COLO668 (cell line): ENCODE measurements at regions not wholly inside any gene's neighbourhood (a gene's known extent, or its start where the extent isn't known, plus 50 kb on each side); places are given as distances from the start of the nearest gene placed in this dataset.
"Not testable (repeated sequence)": the region's sequence is repeated elsewhere in the genome, so short reads cannot be mapped to it uniquely, and the experiment has no call there.

Experiments
- DNase-seq: peaks from one replicate; lab custom pipeline; 2025; ENCODE audit not compliant: unreplicated experiment; lab: John Stamatoyannopoulos, UW

DNA sequence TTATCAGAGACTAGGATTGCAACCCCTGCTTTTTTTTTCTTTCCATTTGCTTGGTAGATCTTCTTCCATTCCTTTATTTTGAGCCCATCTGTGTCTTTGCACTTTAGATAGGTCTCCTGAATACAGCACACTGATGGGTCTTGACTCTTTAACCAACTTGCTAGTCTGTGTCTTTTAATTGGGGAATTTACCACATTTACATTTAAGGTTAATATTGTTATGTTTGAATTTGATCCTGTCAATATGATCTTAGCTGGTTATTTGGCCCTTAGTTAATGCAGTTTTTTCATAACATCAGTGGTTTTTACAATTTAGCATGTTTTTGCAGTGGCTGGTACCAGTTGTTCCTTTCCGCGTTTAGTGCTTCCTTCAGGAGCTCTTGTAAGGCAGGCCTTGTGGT, 437.2 kb downstream of the ARL4A start:
- not testable (repeated sequence) for DNase-seq

DNA sequence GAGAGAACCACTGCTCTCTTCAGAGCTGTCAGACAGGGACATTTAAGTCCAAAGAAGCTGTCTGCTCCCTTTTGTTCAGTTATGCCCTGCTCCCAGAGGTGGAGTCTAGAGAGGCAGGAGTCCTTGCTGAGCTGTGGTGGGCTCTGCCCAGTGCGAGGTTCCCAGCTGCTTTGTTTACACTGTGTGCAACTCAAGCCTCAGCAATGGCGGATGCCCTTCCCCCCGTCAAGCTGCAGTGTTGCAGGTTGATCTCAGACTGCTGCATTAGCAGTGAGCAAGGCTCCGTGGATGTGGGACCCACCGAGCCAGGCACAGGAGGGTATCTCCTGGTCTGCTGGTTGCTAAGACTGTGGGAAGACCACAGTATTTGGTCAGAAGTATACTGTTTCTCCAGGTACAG, 438.9 kb downstream of the ARL4A start:
- DNase-seq = no peak

DNA sequence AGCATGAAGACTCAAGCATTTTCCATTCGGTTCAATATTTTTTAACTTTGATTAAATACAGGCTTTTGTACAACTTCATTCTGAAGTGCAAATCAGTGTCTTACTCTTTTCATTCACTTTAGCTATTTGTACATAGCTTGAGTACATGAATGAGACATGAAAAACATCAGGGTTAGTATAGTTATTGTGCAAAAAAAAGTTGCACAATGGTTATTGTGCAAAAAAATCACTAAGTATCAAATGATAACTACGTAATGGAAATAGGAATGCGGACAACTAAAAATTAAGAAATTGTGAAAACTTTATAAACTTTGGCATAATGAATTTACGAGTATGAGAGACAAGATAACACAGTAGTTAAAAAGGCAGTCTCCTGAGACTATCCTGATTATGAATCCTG, 442.9 kb downstream of the ARL4A start:
- no peak for DNase-seq

DNA sequence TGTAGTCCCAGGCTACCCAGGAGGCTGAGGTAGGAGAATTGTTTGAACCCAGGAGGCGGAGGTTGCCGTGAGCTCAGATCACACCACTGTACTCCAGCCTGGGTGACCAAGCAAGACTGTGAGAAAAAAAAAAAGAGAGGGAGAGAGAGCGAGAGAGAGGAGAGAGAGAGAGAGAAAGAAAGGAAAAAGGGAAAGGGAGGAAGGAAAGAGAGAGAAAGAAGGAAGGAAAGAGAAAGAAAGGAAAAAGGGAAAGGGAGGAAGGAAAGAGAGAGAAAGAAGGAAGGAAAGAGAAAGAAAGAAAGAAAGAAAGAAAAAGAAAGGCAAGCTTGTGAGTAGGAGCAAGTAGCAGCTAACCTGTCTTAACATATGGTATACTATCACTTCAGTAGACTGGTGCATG, 443.5 kb downstream of the ARL4A start:
- not testable (repeated sequence) for DNase-seq

DNA sequence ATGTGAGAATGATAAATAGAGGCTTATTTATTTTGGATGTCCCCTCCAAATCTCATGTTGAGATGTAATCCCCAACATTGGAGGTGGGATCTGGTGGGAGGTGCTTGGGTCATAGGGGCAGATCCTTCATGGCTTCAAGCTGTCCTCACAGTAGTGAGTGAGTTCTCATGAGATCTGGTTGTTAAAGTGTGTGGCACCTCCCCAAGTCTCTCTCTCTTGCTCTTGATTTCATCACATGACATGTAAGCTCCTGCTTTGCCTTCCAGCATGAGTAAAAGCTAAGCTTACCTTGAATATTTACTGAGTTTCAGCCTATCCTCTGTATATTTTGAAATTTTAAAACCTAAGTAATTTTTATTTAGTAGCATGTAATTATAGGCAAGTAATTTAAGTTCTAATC, 444.9 kb downstream of the ARL4A start:
- no peak for DNase-seq

DNA sequence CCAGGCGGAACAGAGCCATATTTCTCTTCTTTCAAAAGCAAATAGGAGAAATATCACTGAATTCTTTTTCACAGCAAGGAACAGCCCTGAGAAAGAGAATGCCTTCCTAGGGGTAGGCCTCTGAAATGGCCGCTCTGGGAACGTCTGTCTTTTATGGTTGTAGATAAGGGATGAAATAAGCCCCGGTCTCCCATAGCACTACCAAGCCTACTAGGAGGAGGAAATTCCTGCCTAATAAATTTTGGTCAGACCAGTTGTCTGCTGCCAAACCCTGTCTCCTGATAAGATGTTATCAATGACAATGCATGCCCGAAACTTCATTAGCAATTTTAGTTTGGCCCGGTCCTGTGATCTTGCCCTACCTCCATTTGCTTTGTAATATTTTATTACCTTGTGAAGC, 448.9 kb downstream of the ARL4A start:
- DNase-seq = not testable (repeated sequence)

DNA sequence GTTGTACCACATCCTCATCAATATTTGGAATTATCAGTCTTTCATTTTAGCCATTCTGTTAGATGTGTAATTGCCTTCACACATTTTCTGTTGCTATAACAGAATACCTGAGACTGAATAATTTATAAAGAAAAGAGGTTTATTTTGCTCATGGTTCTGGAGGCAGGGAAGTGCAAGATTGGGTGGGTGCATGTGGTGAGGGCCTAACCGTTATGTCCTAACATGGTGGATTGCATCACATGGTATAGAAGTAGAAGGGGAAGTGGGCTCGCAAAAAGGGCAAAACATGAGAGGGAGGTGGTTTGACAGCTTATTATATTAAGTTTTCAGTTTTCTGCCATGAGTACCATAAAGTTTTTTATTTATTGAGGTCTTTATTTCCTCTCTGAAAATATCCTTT, 452.0 kb downstream of the ARL4A start:
- no peak for DNase-seq

DNA sequence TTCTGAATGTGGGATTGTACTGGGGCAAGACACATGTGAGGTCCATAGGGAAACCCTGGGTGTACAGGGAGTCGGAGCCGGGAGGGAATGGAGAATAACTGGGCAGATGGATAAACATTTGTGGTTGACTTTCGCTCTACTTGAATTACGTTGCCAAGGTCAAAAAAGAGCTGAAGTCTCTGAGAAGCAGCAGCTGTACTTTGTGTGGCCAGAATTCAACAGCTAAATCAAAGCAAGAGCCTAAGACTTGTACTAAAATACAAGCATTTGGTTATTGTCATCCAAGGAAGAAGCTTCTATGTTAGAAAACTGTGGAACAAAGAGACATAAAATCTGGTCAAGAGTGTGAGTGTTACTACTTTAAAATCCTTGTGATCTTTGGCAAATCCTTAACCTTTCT, 457.2 kb downstream of the ARL4A start:
- no peak for DNase-seq

DNA sequence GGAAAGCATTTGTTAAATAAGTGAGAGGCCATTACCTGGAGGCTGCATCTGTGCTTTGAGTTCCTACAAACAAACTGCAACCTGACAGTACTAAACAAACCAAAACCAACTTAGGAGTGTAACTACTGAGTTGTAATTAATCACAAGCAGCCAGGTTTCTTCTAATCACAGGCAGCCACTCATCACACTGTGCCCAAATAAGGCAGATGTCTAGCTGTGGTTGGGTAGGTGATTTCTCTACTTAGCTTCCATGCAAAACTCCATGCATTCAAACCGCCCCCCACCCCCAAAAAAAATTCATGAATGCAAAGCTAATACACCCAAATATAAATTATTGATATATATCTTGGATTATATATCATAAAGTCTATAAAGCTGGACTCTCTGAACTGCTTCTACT, 461.1 kb downstream of the ARL4A start:
- no peak for DNase-seq

DNA sequence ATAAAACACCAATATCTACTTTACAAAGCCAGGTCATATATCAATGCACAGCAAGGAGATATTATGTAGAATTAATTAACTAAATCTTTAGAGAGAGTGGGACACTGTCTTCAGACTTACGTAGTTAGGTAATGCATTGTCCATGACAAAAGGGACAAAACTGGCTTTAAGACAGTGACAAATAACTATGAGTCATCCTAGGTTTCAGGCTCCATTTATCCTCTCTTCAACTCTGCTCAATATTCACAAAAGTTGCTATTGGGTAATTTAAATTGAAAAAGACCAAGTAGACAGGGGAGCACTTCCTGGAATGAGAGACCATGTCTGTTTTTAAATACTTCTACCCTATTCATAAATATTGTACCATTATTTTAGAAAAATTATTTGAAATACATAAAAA, 464.5 kb downstream of the ARL4A start:
- no peak for DNase-seq

DNA sequence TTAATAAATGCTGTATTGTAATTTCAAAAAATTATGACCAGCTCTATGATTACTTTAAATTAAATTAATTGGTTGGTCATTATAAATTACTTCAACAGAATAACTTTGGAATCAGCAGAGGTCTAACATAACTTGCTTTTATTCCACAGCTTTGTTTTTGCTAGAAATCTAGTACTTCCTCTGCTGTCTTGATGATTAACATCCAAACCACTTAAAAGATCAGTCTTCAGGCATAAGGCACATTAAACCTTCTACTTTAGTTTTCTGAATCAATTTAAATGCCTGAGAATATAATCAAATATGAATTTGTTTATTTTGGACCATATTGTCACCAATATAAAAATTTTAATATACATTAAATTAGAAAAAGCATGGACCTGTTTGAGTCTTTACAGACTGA, 465.3 kb downstream of the ARL4A start:
- DNase-seq = no peak

DNA sequence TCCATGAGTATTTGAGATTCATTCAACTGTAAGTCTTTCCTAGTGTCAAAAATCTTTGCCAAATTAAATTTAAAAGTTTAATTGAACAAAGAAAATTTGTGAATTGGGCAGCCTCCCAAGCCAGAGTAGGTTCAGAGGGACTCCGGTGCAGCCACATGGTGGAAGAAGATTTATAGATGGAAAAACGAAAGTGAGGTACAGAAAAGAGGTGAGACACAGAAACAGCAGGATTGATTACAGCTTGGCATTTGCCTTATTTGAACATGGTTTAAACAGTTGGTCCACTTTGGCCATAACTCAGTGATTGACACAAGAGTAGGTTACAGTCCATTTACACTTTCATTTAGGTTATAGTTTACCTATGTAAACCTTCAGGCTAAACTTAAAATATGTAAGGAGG, 465.8 kb downstream of the ARL4A start:
- no peak for DNase-seq

DNA sequence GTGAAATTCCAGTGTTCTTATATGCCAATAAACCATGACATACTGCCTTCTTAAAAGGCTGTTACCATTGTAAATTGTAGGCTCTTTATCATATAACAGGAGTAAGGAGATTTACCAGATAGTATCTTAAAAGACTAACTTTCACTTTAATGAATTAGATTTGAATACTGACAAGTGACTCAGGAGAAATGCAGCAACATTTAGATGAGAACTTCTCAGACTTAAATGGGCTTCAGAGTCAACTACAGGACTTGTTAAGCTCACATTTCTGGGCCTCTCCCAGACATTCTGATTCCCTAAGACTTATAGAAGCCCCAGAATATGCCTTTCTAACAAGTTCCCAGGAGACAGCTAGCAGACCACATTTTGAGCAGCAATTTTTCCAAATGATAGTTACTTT, 466.3 kb downstream of the ARL4A start:
- DNase-seq = no peak

DNA sequence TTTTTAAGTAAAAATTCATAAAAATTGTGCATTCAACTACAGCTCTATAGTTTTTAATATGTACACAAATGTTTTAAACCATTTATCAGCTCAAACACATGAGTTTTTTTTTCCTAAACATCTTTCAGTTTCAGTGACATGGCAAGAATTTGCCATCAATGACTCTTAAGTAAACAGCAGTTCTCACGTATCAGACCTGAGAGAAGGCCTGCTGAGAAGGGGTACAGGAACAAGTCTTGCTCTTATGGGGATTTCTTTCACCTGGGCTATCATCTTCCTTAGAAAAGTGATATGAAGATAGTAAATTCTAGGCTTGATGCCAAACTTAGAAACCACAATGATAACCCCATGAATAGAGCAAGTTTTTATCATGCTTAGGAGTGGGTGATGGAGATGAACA, 467.8 kb downstream of the ARL4A start:
- no peak for DNase-seq

DNA sequence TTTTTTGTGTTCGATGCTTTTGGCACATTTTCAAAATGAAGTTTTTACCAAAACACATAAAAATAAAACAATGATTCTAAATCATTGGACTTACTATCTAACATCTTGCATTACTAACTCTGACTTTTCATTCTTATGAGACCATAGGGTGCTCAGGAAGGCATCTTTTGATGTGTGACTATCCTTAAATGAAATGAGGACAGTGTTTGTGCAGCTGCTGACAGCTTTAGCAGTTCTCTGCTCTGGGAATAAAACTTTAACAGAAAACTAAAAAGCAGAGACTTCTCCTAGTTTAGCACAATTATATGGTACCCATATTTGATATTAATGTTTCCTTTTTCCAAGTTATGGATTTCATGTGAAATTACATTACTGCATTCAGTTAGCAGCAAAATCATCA, 471.6 kb downstream of the ARL4A start:
- no peak for DNase-seq

DNA sequence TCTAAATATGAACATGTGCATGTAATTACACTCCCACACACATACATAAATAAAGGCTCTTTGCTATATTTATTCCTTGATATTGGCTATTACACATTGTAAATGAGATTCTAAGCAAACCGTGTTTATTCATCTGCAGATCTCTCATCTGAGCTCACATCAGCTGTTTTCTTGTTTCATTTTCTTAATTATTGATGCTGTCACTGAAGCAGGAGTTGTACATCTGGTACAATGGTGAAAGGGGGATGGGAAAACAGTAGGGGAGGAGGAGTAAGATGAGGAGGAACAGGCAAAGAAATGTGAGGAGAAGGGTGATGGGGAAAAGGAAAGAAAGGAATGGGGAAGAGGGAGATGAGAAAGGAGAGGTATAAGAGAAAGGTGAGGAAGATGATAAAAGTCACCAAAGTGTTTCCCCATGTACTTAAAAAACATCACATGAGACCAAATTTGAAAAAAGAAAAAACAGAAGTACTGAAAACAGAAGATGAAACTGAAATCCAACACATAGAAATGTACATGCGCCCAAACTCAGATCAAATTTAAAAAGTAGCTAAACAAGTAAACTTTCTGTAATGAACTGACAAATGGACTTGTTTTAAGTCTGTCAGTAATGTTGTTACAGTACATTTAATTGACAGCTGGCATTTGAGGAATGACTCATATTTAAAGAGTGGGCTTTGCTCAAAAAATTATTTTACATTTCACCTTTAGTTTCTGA, 472.2 kb downstream of the ARL4A start:
- DNase-seq = no peak

DNA sequence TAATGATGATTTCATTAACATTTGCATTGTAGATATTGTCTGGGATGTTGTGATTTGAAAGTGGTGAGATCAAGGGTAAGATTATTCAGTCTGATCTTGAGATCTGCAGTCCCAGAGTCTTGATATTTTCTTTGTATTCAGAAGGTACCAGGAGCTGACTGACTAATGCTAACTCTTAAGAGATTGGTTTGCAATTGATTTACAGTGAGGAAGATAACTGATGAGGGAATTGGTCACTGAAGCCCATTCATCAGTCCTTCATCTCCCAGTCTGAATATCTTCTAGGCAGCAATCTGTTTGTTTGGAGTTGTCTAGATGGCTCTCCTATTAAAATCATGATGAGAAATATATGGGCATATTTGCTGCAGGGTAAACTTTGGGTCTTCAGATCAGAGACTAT, 473.7 kb downstream of the ARL4A start:
- no peak for DNase-seq

DNA sequence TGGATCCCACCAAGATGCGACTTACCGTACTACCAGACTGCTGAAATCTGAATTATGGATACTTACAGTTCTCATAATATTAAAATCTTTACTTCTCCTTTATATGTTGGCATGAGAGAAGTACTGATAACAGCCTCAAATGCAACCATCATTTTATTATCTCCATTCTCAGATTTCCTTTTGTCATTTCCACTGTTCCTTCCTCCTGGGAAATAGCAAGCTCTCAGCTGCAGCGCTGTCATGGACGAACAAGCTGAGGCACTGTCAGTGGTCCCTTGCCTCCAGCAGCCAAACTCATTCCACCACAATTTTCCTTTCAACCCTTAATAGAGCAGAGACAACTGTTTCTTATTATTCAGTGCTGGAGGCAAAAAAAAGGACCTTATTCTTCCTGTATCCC, 478.4 kb downstream of the ARL4A start:
- no peak for DNase-seq

DNA sequence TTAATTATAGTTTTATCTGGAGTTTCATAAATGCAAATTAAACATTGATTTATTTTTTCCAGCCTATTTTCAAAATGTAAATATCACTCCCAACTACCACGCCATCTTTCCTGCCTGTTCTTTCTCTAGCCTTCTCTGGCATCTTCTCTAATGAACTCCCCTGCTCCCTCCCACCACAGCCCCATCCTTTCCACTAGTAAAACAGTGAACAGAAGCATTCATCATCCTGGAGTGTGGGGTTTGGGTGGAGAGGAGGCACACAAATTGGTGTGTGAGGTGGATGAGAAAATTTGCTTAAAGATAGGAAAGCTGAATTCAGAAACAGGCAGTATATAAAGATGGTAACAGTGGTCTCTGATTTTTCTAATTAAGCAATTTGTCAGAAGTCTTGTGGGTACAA, 479.4 kb downstream of the ARL4A start:
- DNase-seq = no peak

DNA sequence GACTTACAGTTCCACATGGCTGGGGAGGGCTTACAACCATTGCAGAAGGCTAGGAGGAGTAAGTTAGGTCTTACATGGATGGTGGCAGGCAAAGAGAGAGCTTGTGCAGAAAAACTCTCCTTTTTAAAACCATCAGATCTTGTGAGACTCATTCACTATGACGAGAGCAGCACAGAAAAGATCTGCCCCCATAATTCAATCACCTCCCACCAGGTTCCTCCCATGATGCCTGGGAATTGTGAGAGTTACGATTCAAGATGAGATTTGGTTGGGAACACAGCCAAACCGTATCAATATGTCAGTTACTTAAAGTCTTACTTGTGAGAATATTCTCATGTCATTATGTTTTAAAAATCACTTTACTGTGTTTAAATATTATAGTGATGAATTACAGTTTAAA, 481.9 kb downstream of the ARL4A start:
- no peak for DNase-seq

DNA sequence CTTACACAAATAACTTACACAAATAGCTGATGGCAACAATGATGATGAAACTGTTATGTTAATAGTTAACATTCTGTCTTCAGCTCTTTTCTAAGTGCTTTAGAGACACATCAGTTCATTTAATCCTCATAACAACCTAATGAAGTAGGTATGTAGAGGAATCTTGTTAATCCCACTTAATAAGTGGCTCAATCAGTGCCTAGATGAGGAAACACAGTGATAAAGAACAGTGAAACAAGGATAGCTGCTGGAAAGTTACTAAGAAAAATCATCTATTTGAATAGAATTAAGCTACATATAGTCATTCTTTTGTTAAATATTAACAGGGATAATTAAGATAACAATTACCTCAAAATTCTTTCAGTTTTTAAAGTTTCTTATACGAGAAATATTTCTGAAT, 487.6 kb downstream of the ARL4A start:
- no peak for DNase-seq

DNA sequence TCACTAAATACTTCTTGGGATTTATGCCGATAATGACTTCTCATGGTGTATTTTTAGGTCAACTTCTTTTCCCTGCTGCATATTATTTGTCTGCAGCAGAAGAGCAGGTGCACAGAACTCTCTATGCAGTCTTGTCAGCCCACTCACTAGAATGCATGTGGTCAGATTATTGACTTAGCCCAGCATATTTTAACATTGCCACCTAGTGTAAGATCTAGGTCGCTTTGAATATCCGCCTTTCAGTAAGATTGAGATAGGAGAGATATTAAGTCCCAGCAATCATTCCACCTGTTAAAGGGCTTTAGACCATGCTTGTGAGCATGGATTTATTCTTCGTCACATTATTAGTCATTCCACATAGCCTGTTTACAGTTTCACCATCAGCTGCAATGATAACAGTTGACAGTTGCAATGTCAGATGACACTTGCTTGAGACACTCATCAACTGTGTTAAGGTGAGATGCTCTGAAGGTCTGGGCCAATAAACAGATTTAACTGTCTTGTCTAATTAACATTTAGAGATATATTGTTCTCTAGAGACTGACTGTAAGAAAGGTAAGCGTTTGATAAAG, 491.7 kb downstream of the ARL4A start:
- no peak for DNase-seq
